ENCODE measurements at regions not wholly inside any gene's neighbourhood (a gene's known extent, or its start where the extent isn't known, plus 50 kb on each side); places are given as distances from the start of the nearest gene placed in this dataset.

GRCh38 chr7:156251861-156252260, 388.7 kb upstream of the RNF32 start:
- TF ChIP-seq CTCF (IDR thresholded peaks at IDR 0.05; ENCODE audit: insufficient read depth, low read length) (no peak), POLR2AphosphoS5 (IDR thresholded peaks at IDR 0.05; ENCODE audit: low read depth) (no peak), REST (IDR thresholded peaks at IDR 0.05; ENCODE audit: insufficient replicate concordance, low read depth) (no peak), SPI1 (IDR thresholded peaks at IDR 0.05; ENCODE audit: borderline replicate concordance, low read depth) (no peak), GABPA (IDR thresholded peaks at IDR 0.05; ENCODE audit: low read depth) (no peak)
